Liver (tissue), 8 donors: ENCODE measurements at regions not wholly inside any gene's neighbourhood (a gene's known extent, or its start where the extent isn't known, plus 50 kb on each side); places are given as distances from the start of the nearest gene placed in this dataset.

Source experiments
- DNase-seq: peaks from one replicate; pipeline ENCODE4 v3.0.0-alpha.2; 2017; ENCODE audit warnings: low spot score
- H3K27ac ChIP-seq, 2 donors: one replicate each; pipeline ENCODE4 v1.7.0; 2013; ENCODE audit warnings: inconsistent platforms in 2 of 2, low read length in 2 of 2, control low read depth in 1 of 2, low read depth in 1 of 2, mild to moderate bottlenecking in 1 of 2
- H3K27me3 ChIP-seq, 4 donors: one replicate each; pipeline versions ENCODE4 v1.6.1 to v1.7.0; 2013; ENCODE audit warnings: low read length in 3 of 4, inconsistent platforms in 1 of 4, mild to moderate bottlenecking in 1 of 4, moderate library complexity in 1 of 4; ENCODE audit not compliant: control insufficient read depth in 4 of 4, insufficient read depth in 4 of 4
- H3K36me3 ChIP-seq, 4 donors: one replicate each; pipeline versions ENCODE4 v1.6.1 to v1.7.0; 2013; ENCODE audit warnings: low read length in 3 of 4, mild to moderate bottlenecking in 3 of 4, low read depth in 1 of 4, moderate library complexity in 1 of 4; ENCODE audit not compliant: control insufficient read depth in 4 of 4, insufficient read depth in 3 of 4
- H3K4me1 ChIP-seq, 4 donors: one replicate each; pipeline versions ENCODE4 v1.6.1 to v1.7.0; 2013; ENCODE audit warnings: low read length in 3 of 4, mild to moderate bottlenecking in 3 of 4, moderate library complexity in 1 of 4; ENCODE audit not compliant: control insufficient read depth in 4 of 4, insufficient read depth in 4 of 4
- H3K4me3 ChIP-seq, 3 donors: one replicate each; pipeline versions ENCODE4 v1.6.1 to v1.7.0; 2013; ENCODE audit warnings: low read length in 3 of 3, control low read depth in 1 of 3, low read depth in 1 of 3, mild to moderate bottlenecking in 1 of 3
- H3K9ac ChIP-seq, 2 donors: one replicate each; pipeline ENCODE4 v1.7.0; 2013; ENCODE audit warnings: low read length in 2 of 2, mild to moderate bottlenecking in 2 of 2, moderate library complexity in 2 of 2, control low read depth in 1 of 2, low read depth in 1 of 2
- H3K9me3 ChIP-seq, 4 donors: one replicate each; pipeline versions ENCODE4 v1.6.1 to v1.7.0; 2013; ENCODE audit warnings: low read length in 3 of 4; ENCODE audit not compliant: control insufficient read depth in 4 of 4
- ATF3 ChIP-seq: IDR thresholded peaks from 2 replicates; pipeline ENCODE4 v1.6.1; 2016; ENCODE audit warnings: antibody characterized with exemption
- CTCF ChIP-seq: fragments of 150-350 bp; IDR thresholded peaks from 2 replicates; pipeline ENCODE4 v1.5.1; 2017; ENCODE audit warnings: improper control_type of control experiment, low read depth, low read length; ENCODE audit not compliant: missing input control
- EGR1 ChIP-seq, 2 donors: IDR thresholded peaks; 2 replicates each; pipeline ENCODE4 v1.6.1; 2016 to 2018; ENCODE audit warnings: antibody characterized with exemption in 2 of 2, low read depth in 2 of 2
- FOXA1 ChIP-seq: IDR thresholded peaks from 2 replicates; pipeline ENCODE4 v1.6.1; 2016; ENCODE audit warnings: antibody characterized with exemption
- FOXA2 ChIP-seq: IDR thresholded peaks from 2 replicates; pipeline ENCODE4 v1.6.1; 2016; ENCODE audit warnings: antibody characterized with exemption
- GABPA ChIP-seq, 2 donors: IDR thresholded peaks in 1 of 2; conservative IDR thresholded peaks in 1 of 2; 2 replicates each; pipeline ENCODE4 v1.6.1; 2016; ENCODE audit warnings: antibody characterized with exemption in 2 of 2, mild to moderate bottlenecking in 1 of 2, moderate library complexity in 1 of 2
- HNF4A ChIP-seq, 2 donors: conservative IDR thresholded peaks; 2 replicates each; pipeline ENCODE4 v1.6.1; 2016; ENCODE audit warnings: antibody characterized with exemption in 2 of 2, mild to moderate bottlenecking in 2 of 2
- HNF4G ChIP-seq: IDR thresholded peaks from 2 replicates; pipeline ENCODE4 v1.6.1; 2016; ENCODE audit warnings: antibody characterized with exemption
- JUND ChIP-seq, 2 donors: IDR thresholded peaks; 2 replicates each; pipeline ENCODE4 v1.6.1; 2016; ENCODE audit warnings: antibody characterized with exemption in 2 of 2
- NR2F2 ChIP-seq: IDR thresholded peaks from 2 replicates; pipeline ENCODE4 v1.6.1; 2016; ENCODE audit warnings: antibody characterized with exemption
- RAD21 ChIP-seq, 2 donors: IDR thresholded peaks; 2 replicates each; pipeline ENCODE4 v1.6.1; 2016; ENCODE audit warnings: antibody characterized with exemption in 2 of 2, mild to moderate bottlenecking in 2 of 2
- REST ChIP-seq: IDR thresholded peaks from 2 replicates; pipeline ENCODE4 v1.6.1; 2016; ENCODE audit warnings: antibody characterized with exemption, mild to moderate bottlenecking
- TAF1 ChIP-seq: conservative IDR thresholded peaks from 2 replicates; pipeline ENCODE4 v1.6.1; 2016; ENCODE audit warnings: antibody characterized with exemption, mild to moderate bottlenecking
- YY1 ChIP-seq: IDR thresholded peaks from 2 replicates; pipeline ENCODE4 v1.6.1; 2016; ENCODE audit warnings: antibody characterized with exemption, mild to moderate bottlenecking
- ZBTB33 ChIP-seq: IDR thresholded peaks from 2 replicates; pipeline ENCODE4 v1.6.1; 2016; ENCODE audit warnings: antibody characterized with exemption
- WGBS: extraction: QIAGEN DNeasy Blood & Tissue Kit; methylation state at CpG from one replicate; pipeline ENCODE4 v1.1.7; 2013; 5-methylcytosine and 5-hydroxymethylcytosine counted together
- donor health status: healthy.
- donor health status: healthy.
- donor health status: healthy.
- donor health status: healthy.
- donor health status: healthy.

- TF ChIP-seq JUND (IDR thresholded peaks at IDR 0.05) (no peak), NR2F2 (no peak), HNF4A (conservative IDR thresholded peaks at IDR 0.05) (no peak), ZBTB33 (no peak), HNF4G (no peak), FOXA1 (no peak), EGR1 (IDR thresholded peaks at IDR 0.05; ENCODE audit: low read depth in 2 of 2) (no peak), FOXA2 (no peak), CTCF (no peak), YY1 (no peak), REST (no peak), RAD21 (IDR thresholded peaks at IDR 0.05) (no peak), TAF1 (no peak), GABPA (IDR thresholded peaks at IDR 0.05 in 1 of 2, conservative IDR thresholded peaks at IDR 0.05 in 1 of 2) (no peak), ATF3 (no peak)
- Histone ChIP-seq H3K27ac (no peak overlapping the region), H3K9ac (no peak overlapping the region), H3K4me3 (no peak overlapping the region), H3K27me3 (no peaks in the 10 kb centered on the region), H3K4me1 (peaks cover 6 to 25% (median 19%) of the 10 kb centered on the region in 4 donors), H3K9me3 (no peaks in the 10 kb centered on the region), H3K36me3 (no peaks in the 10 kb centered on the region)
- DNase-seq = no peak
- WGBS = 85% methylated on average over 1 of the region's 1 CpG
Measured at GRCh38 chr9:72459308-72459707, 62.1 kb upstream of the TMC1 start.

GRCh38 chr9:72458153-72458552, 63.3 kb upstream of the TMC1 start:
- no peak for DNase-seq
- H3K9ac ChIP-seq = no peak overlapping the region
- no peaks in the 10 kb centered on the region for H3K36me3 ChIP-seq
- TF ChIP-seq YY1 (peak; percentile 19), HNF4G (no peak)
- no peaks in the 10 kb centered on the region for H3K9me3 ChIP-seq
- H3K4me1 ChIP-seq = peaks cover 7 to 29% (median 23%) of the 10 kb centered on the region in 4 donors
- no peaks in the 10 kb centered on the region for H3K27me3 ChIP-seq
- H3K4me3 ChIP-seq = no peak overlapping the region
- H3K27ac ChIP-seq = no peak overlapping the region
